Effector memory CD8-positive, alpha-beta T cell (primary cell): ENCODE measurements at regions not wholly inside any gene's neighbourhood (a gene's known extent, or its start where the extent isn't known, plus 50 kb on each side); places are given as distances from the start of the nearest gene placed in this dataset.
"Not testable (repeated sequence)": the region's sequence is repeated elsewhere in the genome, so short reads cannot be mapped to it uniquely, and the experiment has no call there.

ENCODE experiments used
- ATAC-seq: fragments of 150-1000 bp; cut with Tn5 transposase; replicated peaks from 2 replicates; pipeline ENCODE4 v1.10.0; 2021; ENCODE audit warnings: mild to moderate bottlenecking, moderate library complexity
- DNase-seq, 3 experiments: peaks; one replicate each; pipeline ENCODE4 v3.0.0; 2021
- H3K27ac Mint-ChIP-seq, 2 donors: one replicate each; pipeline ENCODE4 v1.8.0; 2022; ENCODE audit warnings: mild to moderate bottlenecking in 2 of 2, mixed read lengths in 2 of 2, moderate library complexity in 2 of 2
- H3K27me3 Mint-ChIP-seq, 2 donors: one replicate each; pipeline ENCODE4 v1.8.0; 2022; ENCODE audit warnings: mixed read lengths in 2 of 2
- H3K36me3 Mint-ChIP-seq: one replicate; pipeline ENCODE4 v1.8.0; 2022; ENCODE audit warnings: mild to moderate bottlenecking, moderate library complexity, mixed read lengths; ENCODE audit not compliant: insufficient read depth
- H3K4me1 Mint-ChIP-seq, 2 donors: one replicate each; pipeline ENCODE4 v1.8.0; 2022; ENCODE audit warnings: low read depth in 2 of 2, mixed read lengths in 2 of 2
- H3K4me3 Mint-ChIP-seq, 2 donors: one replicate each; pipeline ENCODE4 v1.8.0; 2022; ENCODE audit warnings: mild to moderate bottlenecking in 2 of 2, mixed read lengths in 2 of 2, moderate library complexity in 2 of 2
- H3K9me3 Mint-ChIP-seq, 2 donors: one replicate each; pipeline ENCODE4 v1.8.0; 2022; ENCODE audit warnings: mixed read lengths in 2 of 2

DNA sequence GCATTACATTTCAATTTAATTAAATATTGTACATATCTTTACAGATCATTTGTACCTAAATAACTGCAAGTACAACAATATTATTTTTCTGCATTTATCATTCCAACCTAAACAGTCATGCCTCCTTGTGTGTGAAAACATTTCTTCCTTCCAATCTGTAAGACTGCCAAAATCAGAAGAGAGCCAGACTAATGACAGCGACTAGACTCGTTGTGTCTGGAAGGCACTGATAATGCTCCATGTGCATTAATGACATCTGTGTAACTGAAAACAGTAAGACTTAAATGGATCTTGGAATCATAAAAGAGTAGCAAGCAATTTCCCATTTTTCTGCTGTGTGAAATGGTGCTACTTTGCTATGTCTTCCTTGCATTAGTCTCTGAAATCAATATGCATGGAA is 278.0 kb upstream of the DSEL start:
- ATAC-seq = no peak
- Mint-ChIP-seq H3K4me1 (no peaks in the 10 kb centered on the region), H3K27me3 (no peaks in the 10 kb centered on the region), H3K27ac (no peak overlapping the region), H3K9me3 (peaks cover 0 to 8% of the 10 kb centered on the region in 2 donors), H3K36me3 (no peaks in the 10 kb centered on the region), H3K4me3 (no peak overlapping the region)
- DNase-seq = no peak

DNA sequence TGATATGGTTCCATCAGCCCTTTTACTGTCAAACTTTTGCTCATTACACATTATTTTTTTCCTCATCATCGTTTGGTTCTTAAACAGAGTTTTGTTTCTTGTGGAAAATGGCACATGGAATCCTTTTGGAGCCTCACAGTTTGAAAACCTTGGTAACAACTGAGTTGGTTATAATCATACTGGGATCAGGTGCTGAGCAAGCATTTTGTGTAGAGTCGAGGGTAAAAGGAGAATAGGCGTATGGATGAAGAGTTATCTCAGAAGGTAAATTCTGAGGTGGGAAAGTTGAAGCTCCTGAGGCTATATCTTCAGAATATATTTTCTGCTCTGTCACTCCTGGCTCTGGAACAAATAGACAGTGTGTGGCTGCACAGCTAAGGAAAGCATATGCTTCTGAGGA is 274.0 kb upstream of the DSEL start:
- no peaks in the 10 kb centered on the region for H3K4me1 Mint-ChIP-seq
- ATAC-seq (no peak), DNase-seq (no peak)
- H3K4me3 Mint-ChIP-seq = no peak overlapping the region
- H3K27ac Mint-ChIP-seq = no peak overlapping the region
- no peaks in the 10 kb centered on the region for H3K36me3 Mint-ChIP-seq
- no peaks in the 10 kb centered on the region for H3K27me3 Mint-ChIP-seq
- H3K9me3 Mint-ChIP-seq = peaks cover 0 to 6% of the 10 kb centered on the region in 2 donors

DNA sequence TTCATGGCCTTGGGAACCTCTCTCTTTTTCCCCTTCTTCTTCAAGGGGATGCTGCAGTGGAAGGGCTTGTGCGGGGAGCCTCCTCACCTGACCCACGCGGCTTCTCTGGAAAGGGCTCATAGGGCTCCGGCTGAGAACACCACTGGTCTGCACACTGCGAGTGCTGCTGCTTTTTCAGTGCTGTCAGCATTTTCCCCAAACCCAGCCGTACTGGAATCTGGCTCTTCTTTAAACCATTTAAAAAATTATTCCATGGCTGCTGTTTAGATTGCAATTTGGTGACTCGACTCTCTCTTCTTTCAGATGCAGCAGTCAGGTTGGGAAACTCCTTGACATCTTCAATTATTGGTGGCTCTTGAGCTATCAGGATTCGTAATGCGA is 272.6 kb upstream of the DSEL start:
- ATAC-seq (no peak), DNase-seq (no peak)
- Mint-ChIP-seq H3K4me3 (no peak overlapping the region), H3K36me3 (no peaks in the 10 kb centered on the region), H3K4me1 (no peaks in the 10 kb centered on the region), H3K27me3 (no peaks in the 10 kb centered on the region), H3K27ac (no peak overlapping the region), H3K9me3 (peaks cover 0 to 4% of the 10 kb centered on the region in 2 donors)

DNA sequence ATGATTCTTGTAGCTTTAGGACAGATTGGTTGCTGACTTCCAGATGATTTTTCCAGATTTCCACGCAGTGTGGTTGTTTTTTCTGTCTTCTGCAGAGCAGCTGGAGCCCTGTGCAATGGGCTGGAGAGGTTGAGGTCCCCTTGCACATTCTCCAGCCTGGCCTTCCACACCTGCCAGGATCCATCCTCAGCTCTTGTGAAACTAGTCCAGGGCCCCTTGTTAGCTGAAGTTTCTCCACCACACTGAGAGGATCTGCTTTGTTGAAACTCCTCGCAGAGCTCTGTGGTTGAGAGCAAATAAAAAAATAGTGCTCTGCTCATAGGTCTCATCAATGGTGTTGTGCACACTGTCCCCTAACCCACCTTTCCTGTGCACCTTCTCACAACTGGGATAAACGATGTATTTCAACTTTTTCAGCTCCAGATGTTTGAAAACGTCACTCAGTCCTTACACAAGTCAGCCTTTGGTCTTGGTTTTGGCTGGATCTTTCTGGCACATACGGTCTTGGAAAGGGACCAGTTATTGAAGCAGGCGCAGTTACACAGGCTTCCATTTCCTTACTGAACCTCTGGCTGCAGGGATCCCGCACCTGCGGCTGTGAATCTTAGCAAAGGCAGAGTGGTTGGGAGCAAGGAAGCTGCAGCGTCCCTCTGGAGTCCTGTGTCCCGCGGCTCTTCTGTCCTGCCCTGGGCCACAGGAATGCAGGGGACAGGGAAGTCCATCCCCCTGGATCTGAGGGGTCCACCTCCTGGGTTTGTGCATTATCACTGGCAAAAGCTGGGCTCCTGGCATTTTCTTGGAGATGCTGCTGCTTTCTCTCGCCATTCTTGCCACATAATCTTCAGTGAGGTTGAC is 272.0 kb upstream of the DSEL start:
- Mint-ChIP-seq H3K36me3 (no peaks in the 10 kb centered on the region), H3K4me3 (no peak overlapping the region), H3K27ac (no peak overlapping the region), H3K9me3 (peaks cover 0 to 4% of the 10 kb centered on the region in 2 donors), H3K4me1 (no peaks in the 10 kb centered on the region), H3K27me3 (no peaks in the 10 kb centered on the region)
- DNase-seq (no peak), ATAC-seq (no peak)

DNA sequence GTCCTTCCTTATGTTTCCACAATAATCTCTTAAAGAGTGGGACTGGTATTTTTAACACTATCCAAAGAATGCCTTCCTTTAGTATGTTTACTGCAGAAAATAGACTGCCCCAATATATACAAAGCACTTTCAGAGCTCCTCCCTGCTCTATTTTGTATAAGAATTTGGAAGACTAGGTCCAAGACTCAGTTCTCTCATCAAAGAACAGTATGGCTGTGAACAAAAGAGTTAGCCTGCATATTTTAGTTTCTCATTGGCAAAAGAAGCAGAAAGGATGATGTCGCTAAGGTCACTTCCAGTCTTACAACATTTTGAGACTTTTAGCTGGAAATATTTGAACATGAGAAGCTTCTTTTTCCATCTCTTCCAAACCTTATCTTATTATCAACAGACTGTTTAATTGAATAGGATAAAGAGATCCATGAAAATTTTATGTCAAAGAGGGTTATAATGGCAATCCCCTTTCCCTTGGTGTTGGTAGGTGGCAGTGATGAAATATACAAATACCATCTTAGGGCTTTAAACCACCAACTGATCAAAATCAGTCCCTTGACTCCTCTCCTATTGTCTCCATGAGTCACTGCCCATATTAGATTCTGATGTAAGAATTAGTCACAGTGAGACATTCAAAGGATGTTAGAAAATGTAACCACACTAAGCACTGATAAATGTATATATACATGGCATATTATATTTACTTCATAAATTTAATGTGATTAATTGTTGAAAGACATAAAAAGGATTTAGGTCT is 266.9 kb upstream of the DSEL start:
- DNase-seq (no peak), ATAC-seq (no peak)
- no peak overlapping the region for H3K27ac Mint-ChIP-seq
- H3K36me3 Mint-ChIP-seq = no peaks in the 10 kb centered on the region
- H3K4me3 Mint-ChIP-seq = no peak overlapping the region
- H3K9me3 Mint-ChIP-seq = no peaks in the 10 kb centered on the region
- no peaks in the 10 kb centered on the region for H3K27me3 Mint-ChIP-seq
- no peaks in the 10 kb centered on the region for H3K4me1 Mint-ChIP-seq

DNA sequence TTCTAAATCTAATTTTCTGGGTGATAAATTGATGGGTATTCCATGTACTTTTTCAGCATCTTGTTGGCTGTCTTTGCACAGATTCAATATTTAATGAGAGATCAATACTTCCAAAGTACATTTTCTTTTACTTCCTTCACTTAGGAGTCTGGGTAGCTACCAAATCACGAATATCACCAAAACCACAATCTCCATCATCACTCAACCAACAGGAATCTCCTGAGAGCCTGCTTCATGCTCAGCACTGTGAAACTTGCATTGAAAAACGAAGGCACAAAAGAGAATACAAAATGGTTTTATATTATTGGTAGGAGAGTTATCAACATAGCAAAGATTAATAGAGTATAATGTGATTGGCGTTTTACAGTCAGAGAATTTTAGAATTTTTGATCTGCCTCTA is 261.5 kb upstream of the DSEL start:
- no peak for ATAC-seq
- H3K4me1 Mint-ChIP-seq = no peaks in the 10 kb centered on the region
- no peak overlapping the region for H3K27ac Mint-ChIP-seq
- no peak for DNase-seq
- no peaks in the 10 kb centered on the region for H3K9me3 Mint-ChIP-seq
- H3K4me3 Mint-ChIP-seq = no peak overlapping the region
- H3K36me3 Mint-ChIP-seq = no peaks in the 10 kb centered on the region
- H3K27me3 Mint-ChIP-seq = no peaks in the 10 kb centered on the region

DNA sequence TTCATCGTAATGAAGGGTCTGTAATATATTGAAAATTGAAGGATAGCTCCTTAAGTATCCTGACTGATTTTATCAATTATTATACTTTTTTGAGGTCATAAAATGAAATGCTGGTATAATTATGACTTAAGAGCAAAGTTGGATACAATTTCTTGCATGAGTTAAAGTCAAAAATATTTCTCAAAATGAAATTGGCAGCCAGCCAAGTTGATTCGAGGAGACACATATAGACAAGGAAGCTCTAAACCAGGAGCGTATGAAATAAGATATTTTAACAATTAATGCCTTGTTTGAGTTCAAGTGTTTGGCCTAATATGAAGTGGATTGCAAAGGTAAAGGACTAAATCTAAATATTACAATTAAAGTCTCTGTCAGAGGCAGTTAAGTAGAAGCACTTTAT is 260.4 kb upstream of the DSEL start:
- no peak overlapping the region for H3K4me3 Mint-ChIP-seq

DNA sequence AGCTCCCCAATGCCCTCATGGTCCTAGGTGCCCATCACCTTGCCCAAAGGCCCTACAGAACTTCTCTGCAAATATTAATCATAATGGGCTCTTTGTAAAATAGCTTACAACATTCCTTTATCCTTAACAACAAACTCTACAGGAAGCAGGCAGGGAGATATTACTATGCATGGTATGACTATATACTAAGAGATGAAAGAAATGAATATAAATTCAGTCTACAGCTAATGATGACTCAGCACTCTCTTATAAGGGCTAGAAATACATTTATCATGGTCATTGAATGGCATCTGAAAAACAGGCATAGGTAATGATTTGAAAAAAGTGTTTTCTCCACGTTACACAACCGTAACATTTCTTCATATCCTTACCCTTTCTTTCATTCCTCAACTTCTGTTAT is 254.8 kb upstream of the DSEL start:
- H3K27ac Mint-ChIP-seq = no peak overlapping the region
- ATAC-seq = no peak
- no peak for DNase-seq
- H3K9me3 Mint-ChIP-seq = no peaks in the 10 kb centered on the region
- no peaks in the 10 kb centered on the region for H3K4me1 Mint-ChIP-seq
- H3K36me3 Mint-ChIP-seq = no peaks in the 10 kb centered on the region
- no peaks in the 10 kb centered on the region for H3K27me3 Mint-ChIP-seq
- H3K4me3 Mint-ChIP-seq = no peak overlapping the region

More for the DNA sequence above, 260.4 kb upstream of the DSEL start:
- Mint-ChIP-seq H3K27me3 (no peaks in the 10 kb centered on the region), H3K36me3 (no peaks in the 10 kb centered on the region), H3K9me3 (no peaks in the 10 kb centered on the region), H3K27ac (no peak overlapping the region), H3K4me1 (no peaks in the 10 kb centered on the region)
- DNase-seq (no peak), ATAC-seq (no peak)

DNA sequence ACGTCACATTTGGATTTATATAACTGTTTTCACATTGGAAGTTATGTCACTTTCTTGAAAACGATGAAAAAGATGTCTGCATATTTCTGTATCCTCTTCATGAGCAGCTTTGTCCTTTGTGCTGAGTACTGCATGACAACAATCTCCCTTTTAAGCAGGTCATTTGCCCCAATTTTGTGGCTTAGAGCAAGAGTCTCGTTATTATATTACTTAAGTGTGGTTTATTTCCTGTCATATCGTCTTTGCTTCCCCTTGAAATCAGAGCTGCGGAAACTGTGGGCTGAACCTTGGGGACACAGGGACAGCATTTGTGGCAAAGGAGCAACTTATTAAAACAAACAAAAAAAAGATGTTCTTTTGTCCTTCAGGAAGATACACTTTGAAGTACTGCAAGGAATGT is 254.0 kb upstream of the DSEL start:
- H3K4me3 Mint-ChIP-seq = no peak overlapping the region
- H3K36me3 Mint-ChIP-seq = no peaks in the 10 kb centered on the region
- no peaks in the 10 kb centered on the region for H3K4me1 Mint-ChIP-seq
- no peak for ATAC-seq
- no peaks in the 10 kb centered on the region for H3K27me3 Mint-ChIP-seq
- no peak overlapping the region for H3K27ac Mint-ChIP-seq
- H3K9me3 Mint-ChIP-seq = no peaks in the 10 kb centered on the region
- DNase-seq = no peak

DNA sequence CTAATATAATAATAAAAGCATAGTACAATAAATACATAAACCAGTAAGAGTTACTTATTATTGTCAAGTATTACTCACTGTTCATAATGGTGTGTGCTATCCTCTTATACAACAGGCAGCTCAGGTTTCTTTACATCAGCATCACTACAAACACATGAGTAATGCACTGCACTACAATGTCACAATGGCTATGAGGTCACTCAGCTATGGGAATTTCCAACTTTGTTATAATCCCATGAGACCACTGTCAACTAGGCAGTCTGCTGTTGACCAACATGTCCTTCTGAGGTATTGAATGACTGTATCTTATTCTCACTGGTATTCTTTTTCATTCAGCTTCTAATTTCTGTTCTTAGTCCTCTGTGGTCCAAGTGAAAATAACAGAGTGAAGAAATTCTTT is 250.4 kb upstream of the DSEL start:
- Mint-ChIP-seq H3K9me3 (no peaks in the 10 kb centered on the region), H3K36me3 (no peaks in the 10 kb centered on the region), H3K4me1 (no peaks in the 10 kb centered on the region), H3K27ac (no peak overlapping the region), H3K27me3 (no peaks in the 10 kb centered on the region), H3K4me3 (no peak overlapping the region)
- DNase-seq (no peak), ATAC-seq (no peak)

DNA sequence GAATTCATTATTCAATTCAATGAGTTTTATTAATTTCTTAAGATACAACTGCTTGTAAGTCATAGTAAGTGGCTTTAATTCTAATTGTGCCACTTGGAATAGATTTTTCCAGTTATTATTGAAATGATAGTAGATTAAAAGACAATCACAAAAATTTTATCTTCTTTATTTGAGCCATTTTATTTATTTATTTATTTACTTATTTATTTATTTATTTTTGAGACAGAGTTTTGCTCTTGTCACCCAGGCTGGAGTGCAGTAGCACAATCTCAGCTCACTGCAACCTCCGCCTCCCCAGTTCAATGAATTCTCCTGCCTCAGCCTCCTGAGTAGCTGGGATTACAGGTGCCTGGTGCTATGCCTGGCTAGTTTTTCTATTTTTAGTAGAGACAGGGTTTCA is 235.7 kb upstream of the DSEL start:
- DNase-seq, H3K27ac Mint-ChIP-seq, H3K36me3 Mint-ChIP-seq, H3K4me3 Mint-ChIP-seq, H3K9me3 Mint-ChIP-seq, ATAC-seq, H3K4me1 Mint-ChIP-seq, H3K27me3 Mint-ChIP-seq: not testable (repeated sequence)

DNA sequence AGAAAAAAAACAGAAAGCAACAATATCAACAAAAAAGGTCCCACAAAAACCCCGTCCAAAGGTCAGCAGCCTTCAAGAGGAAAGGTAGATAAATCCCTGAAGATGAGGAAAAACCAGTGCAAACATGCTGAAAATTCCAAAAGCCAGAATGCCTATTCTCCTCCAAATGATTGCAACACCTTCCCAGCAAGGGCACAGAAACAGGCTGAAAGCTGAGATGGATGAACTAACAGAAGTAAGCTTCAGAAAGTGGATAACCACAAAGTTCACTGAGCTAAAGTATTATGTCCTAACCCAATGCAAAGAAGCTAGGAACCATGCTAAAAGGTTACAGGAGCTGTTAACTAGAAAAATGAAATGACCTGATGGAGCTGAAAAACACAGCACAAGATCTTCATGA is 226.4 kb upstream of the DSEL start:
- DNase-seq = no peak
- Mint-ChIP-seq H3K27me3 (no peaks in the 10 kb centered on the region), H3K36me3 (no peaks in the 10 kb centered on the region), H3K9me3 (peaks cover 11 to 28% of the 10 kb centered on the region in 2 donors), H3K27ac (no peak overlapping the region), H3K4me1 (no peaks in the 10 kb centered on the region), H3K4me3 (no peak overlapping the region)
- ATAC-seq = no peak

DNA sequence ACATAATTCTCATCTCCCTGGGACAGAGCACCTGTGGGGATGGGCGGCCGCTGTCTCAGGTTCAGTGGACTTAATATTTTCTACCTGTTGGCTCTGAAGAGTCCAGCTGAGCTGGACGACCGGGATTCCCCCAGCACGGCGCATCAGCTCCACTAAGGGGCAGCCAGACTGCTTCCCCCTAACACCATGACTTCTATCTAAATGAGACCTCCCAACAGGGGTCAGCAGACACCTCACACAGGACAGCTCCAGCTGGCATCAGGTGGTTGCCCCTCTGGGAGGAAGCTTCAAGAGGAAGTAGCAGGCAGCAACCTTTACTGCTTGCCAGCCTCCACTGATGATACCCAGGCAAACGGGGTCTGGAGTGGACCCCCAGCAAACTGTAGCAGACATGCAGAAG is 226.0 kb upstream of the DSEL start:
- DNase-seq = no peak
- ATAC-seq = no peak
- no peaks in the 10 kb centered on the region for H3K4me1 Mint-ChIP-seq

DNA sequence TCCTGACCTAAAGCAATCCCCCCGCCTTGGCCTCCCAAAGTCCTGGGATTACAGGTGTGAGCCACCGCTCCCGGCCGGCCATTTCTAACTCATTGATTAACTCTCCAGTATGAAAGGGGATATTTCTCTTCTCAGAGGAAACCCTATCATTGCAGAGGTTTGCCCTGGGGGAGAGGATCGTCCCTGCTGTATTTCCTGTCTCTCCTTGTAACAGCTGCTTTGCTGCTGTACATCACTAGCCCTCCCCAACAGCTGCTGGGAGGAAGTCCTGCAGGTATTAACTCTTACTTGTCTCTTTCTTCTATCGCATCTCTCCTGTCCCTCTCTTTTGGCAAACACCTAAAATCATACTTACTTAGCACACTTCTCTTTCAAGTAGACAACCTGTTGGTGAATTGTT is 219.0 kb upstream of the DSEL start:
- ATAC-seq (no peak), DNase-seq (no peak)
- Mint-ChIP-seq H3K4me3 (no peak overlapping the region), H3K4me1 (no peaks in the 10 kb centered on the region), H3K9me3 (peaks cover 0 to 10% of the 10 kb centered on the region in 2 donors), H3K27ac (no peak overlapping the region), H3K27me3 (no peaks in the 10 kb centered on the region), H3K36me3 (no peaks in the 10 kb centered on the region)

More for the DNA sequence above, 226.0 kb upstream of the DSEL start:
- Mint-ChIP-seq H3K4me3 (no peak overlapping the region), H3K27ac (no peak overlapping the region), H3K9me3 (peaks cover 11 to 28% of the 10 kb centered on the region in 2 donors), H3K36me3 (no peaks in the 10 kb centered on the region), H3K27me3 (no peaks in the 10 kb centered on the region)
